Ovary (tissue), 3 donors: ENCODE measurements at regions not wholly inside any gene's neighbourhood (a gene's known extent, or its start where the extent isn't known, plus 50 kb on each side); places are given as distances from the start of the nearest gene placed in this dataset.

Source experiments
- EP300 ChIP-seq: sonication (generic); formaldehyde crosslinking; IDR thresholded peaks from one replicate; pipeline ENCODE4 v1.6.1; 2017; ENCODE audit warnings: antibody characterized with exemption
- POLR2A ChIP-seq: fragments of 450-650 bp; IDR thresholded peaks from one replicate; pipeline ENCODE4 v1.6.1; 2017; ENCODE audit warnings: antibody characterized with exemption, mild to moderate bottlenecking, moderate library complexity
- TF ChIP-seq, protein P1 (sequence below), 3 donors: fragments of 450-650 bp in 2 of 3; fragments of 200-600 bp in 1 of 3; IDR thresholded peaks; one replicate each; pipeline versions ENCODE4 v1.5.1 to v1.8.0; 2016 to 2022; ENCODE audit warnings: antibody characterized with exemption in 3 of 3, mild to moderate bottlenecking in 1 of 3
- donor health status: DM: no; HTN: no; CAD: no.

DNA sequence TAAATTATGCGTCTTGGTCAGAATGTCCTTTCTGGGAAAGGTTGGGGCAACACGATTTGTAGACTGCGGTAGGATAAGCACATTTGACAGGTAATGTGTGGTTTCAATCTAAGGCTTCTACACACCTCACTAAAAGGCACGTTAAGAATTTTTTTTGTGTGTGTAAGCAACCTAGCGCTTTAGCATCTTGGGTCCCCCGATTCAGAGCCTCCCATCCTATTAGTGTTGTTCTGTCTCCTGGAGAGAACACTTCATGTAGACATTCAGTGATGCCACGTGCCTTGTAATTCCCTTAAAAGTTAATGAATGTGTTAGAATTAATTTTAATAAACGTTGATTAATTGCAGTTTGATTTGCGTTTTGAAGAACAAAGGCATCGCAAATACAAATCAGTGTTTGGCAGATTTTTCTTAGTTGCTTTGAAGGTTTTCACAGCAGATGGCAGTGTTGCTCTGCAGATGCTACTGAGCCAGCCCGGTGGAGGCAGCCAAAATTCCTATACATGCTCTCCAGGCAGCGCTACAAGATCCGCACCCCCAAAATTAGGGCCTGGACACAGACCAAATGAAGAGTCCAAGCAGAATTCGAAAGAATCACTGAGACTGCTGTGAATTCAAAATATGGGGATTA lies 63.5 kb downstream of the OTOL1 start:
- TF ChIP-seq, protein P1, sequence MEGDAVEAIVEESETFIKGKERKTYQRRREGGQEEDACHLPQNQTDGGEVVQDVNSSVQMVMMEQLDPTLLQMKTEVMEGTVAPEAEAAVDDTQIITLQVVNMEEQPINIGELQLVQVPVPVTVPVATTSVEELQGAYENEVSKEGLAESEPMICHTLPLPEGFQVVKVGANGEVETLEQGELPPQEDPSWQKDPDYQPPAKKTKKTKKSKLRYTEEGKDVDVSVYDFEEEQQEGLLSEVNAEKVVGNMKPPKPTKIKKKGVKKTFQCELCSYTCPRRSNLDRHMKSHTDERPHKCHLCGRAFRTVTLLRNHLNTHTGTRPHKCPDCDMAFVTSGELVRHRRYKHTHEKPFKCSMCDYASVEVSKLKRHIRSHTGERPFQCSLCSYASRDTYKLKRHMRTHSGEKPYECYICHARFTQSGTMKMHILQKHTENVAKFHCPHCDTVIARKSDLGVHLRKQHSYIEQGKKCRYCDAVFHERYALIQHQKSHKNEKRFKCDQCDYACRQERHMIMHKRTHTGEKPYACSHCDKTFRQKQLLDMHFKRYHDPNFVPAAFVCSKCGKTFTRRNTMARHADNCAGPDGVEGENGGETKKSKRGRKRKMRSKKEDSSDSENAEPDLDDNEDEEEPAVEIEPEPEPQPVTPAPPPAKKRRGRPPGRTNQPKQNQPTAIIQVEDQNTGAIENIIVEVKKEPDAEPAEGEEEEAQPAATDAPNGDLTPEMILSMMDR (IDR thresholded peaks at IDR 0.05): no peak
- TF ChIP-seq EP300 (no peak), POLR2A (no peak)
